ENCODE measurements at regions not wholly inside any gene's neighbourhood (a gene's known extent, or its start where the extent isn't known, plus 50 kb on each side); places are given as distances from the start of the nearest gene placed in this dataset.

- no peak for DNase-seq (ENCODE audit: low read depth)
Measured at GRCh38 chr12:127297327-127297726, 969.6 kb upstream of the TMEM132C start.

DNA sequence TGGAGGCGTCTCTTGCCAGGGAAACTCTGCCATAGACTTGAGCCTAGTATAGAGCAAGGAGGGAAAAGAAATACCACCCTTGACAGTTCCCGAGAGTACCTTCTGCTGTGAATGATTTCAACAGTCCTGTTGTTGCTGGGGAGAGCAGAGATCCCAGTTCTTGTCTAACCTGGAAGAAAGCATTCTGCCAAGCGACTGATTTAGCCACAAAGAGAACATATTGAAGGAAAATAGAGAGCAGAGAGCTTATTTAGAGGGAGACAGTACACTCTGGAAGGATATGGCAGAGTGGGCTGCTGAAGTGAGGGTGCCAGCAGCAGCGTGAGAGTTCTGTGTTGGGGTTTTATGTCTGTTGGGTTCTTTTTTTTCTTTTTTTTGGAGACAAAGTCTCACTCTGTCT lies 966.9 kb upstream of the TMEM132C start:
- no peak for DNase-seq (ENCODE audit: low read depth)

DNA sequence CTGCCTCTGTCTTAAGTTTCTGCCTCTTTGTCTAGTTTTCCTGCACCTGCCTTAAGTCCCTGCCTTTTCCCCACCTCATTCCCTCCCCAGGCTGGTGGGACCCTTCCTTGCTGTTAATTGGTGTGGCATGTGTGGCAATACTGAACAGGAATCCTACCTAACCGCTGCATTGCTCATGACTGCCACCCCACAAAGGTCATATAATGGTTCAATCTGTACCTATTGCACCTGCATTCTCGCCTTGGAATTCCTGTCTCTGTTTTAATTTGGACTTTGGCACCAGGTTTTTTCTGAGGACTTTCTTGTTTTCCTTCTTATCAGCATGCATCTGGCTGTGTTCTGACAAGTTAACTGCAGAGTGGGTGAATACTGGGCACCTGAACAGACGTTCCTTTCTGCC lies 966.2 kb upstream of the TMEM132C start:
- DNase-seq (ENCODE audit: low read depth), result no peak

DNA sequence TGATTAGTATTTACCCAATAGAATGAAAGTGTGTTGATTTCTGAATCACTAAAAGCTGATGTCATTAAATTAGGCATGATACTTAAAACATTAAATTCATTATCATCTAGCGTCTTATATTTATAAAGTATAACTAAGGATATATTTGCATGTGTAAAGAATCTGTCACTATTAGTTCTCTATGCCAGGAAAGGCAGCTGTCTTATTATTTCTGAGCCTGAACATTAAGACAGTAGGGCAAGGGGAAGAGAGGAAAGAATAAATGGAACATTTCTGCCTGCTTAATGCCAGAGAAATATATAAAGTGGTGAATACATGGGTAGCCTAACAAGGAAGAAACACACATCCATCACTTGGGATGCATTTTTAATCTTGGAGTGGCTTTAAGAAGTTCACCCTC lies 965.1 kb upstream of the TMEM132C start:
- DNase-seq (ENCODE audit: low read depth), result no peak

DNA sequence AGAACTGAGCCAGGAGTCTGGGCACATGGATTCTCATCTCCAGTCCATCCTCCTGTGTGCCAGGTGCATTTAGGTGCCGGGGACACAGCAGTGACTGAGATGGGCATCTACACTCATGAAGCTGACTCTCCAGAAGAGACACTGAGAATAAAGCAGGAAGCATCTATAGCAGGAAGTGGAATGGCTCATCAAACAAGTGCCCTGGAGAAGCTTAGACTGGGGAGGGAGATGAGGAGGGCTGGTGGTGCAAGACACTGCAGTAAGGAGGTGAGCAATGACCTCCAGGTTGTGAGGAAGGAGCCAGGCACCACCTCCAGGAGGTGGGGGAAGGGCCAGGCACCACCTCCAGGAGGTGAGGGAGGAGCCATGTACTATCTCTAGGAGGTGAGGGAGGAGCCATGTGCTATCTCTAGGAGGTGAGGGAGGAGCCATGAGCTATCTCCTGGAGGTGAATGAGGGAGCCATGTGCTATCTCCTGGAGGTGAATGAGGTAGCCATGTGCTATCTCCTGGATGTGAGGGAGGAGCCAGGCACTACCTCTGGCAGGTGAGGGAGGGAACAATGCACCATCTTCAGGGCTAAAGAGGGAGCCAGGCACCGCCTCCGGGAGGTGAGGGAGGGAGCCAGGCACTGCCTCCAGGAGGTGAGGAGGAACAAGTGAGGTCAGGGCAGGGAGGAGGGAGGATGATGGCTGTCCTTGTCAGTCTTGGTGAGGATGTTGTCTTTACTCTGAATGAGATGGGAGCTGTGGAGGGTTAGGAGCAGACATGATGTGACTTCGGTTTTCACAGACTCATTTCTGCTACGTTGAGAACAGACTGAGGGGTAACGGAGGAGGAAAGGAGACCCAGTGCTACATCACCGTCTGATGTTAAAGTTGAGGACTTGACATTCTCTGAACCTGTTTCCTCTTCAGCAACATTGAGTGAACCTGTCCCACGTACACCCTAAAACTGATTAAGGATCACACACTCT lies 961.9 kb upstream of the TMEM132C start:
- DNase-seq (ENCODE audit: low read depth), result no peak

- DNase-seq (ENCODE audit: low read depth), result no peak
Measured at GRCh38 chr12:127306604-127307215, 960.3 kb upstream of the TMEM132C start.

DNA sequence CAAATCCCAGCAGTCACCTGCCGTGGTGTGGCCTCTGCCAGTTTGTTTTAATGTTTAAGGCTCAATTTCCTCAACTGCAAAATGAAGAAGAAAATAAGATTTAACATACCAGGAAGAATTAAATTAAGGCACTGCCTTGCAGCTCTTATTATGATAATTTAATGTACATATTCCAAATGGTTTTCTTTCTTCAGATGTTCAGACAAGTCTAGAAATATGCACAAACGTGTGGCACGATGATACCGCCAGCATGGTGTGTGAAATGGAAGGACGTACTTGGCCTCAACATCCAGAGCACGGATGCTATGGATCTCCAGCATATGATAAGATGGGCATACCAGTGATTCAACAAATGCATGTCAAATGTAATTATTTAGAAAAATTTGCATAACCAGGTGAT lies 959.4 kb upstream of the TMEM132C start:
- DNase-seq (ENCODE audit: low read depth), result no peak

GRCh38 chr12:127308148-127308547 lies 958.8 kb upstream of the TMEM132C start:
- DNase-seq (ENCODE audit: low read depth), result no peak

DNA sequence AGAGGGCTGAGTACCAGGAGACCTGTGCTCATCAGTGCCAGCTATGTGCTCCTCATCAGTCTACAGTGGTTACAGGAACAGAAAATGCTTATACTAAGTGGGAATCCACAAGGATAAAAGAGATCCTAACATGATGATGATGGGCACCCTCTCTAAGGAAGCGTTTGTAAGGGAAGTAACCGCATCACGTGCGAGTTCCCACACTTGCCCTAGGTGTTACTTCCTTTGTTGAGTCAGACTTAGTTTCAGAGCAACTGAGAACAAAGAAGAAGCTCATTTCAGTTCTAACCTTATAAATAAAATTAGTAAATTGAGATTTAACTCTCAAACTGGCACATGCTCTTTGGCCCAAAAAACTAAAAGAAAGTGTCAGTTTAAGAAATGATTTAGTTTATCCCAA lies 956.4 kb upstream of the TMEM132C start:
- DNase-seq (ENCODE audit: low read depth), result no peak

DNA sequence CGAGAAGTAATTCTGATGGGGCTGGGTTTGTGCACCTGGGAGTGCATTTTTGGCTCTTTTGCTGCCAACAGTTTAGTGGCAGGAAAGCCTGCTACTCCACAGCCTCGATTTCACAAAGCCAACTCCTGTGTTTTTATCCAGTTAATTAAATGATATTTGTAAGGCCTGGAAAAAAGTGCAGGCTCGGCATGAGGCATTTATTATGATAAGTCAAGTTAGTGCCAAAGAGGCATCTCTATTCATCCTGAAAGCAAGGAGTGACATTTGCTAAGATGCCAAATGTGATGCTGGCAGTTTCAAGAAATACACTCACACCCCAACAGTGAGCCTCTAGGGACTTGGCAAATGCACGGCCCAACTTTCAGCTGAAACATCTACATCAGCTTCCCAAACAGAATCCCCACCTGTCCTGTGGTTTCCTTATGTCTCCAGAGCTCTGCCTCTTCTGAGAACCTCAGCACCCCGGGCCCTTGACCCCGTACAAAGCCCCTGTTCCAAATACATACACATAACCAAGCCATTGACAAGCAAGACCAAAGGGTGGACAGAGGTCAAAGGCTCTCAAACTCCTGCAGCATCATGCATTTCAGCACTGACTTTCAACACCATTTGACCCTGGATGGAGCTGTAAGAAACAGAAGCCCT lies 955.1 kb upstream of the TMEM132C start:
- no peak for DNase-seq (ENCODE audit: low read depth)

- no peak for DNase-seq (ENCODE audit: low read depth)
Measured at GRCh38 chr12:127324681-127325080, 942.3 kb upstream of the TMEM132C start.

GRCh38 chr12:127327986-127328385 lies 939.0 kb upstream of the TMEM132C start:
- DNase-seq (ENCODE audit: low read depth), result no peak

DNA sequence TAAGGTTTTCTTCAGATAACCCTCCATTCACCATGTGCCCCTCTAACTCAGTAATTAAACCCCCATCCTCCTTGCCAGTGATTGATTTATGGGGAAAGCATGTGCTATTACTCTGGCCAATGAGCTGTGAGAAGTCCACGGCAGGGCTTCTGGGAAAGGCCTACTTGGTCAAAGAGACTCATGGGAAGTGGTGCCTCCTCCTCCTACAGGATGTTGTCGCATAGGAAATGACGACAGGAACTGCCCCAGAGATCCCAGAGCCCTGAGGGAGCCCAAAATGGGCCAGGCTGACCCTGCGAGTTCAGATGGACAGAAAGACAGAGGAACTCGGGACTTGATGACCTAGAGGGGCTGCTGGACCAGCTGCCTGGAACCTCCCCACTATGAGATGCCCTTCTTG lies 938.1 kb upstream of the TMEM132C start:
- DNase-seq (ENCODE audit: low read depth), result no peak

- DNase-seq (ENCODE audit: low read depth), result no peak
Measured at GRCh38 chr12:127334365-127334764, 932.6 kb upstream of the TMEM132C start.

- no peak for DNase-seq (ENCODE audit: low read depth)
Measured at GRCh38 chr12:127334912-127335644, 931.9 kb upstream of the TMEM132C start.

DNA sequence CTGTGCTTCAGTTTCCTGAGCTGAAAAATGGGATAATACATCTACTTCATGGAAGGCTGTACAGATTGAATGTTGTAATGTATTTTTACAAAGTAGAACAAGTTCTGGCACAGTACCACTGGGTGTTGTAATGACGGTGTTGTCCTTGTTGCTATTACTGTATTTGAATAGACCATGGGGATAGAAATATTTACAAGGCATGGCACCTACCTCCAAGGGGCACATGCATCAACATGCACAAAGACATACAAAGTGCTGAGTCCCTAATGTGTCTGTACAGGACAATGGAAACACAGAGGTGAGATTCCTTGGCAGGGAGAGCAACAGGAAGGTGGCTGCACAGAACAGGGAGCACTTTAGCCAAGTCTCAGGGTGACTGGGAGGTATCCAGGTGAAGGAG lies 930.6 kb upstream of the TMEM132C start:
- DNase-seq (ENCODE audit: low read depth), result no peak

DNA sequence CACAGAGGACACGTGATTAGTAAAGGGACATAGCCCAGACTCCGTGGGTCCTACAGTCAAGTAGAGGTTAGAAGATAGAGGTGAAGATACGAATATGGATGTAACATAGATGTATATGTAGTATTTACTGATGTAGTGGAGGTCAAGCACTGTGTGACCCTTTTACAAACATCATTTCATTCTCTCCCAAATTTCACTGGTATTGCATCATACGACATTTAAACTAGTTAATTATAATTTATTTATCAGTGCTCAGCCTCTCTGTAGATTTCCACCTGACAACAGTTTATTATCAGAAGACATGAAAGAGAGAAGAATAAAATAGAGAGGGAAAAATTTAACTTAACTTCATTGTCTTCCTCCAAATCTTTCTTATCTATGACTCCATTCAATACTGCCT lies 927.9 kb upstream of the TMEM132C start:
- no peak for DNase-seq (ENCODE audit: low read depth)

DNA sequence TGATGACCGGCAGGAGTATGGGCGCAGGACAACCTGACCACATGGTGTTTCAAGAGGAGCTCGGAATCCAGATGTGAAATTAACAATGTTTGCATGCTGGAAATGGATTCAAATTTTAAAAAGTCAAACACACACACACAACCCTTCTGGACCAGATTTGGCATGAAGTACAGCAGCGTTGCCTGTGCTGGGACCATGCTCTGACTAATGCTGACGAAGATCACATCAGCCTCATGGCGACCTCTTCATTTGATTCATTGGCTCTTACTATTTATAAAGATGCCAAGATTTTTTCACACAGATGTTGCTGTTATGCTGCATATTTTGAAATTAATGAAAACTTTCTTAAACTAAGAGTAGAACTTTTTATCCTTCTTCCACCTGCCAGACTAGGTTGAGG lies 926.6 kb upstream of the TMEM132C start:
- no peak for DNase-seq (ENCODE audit: low read depth)

- no peak for DNase-seq (ENCODE audit: low read depth)
Measured at GRCh38 chr12:127342861-127343260, 924.1 kb upstream of the TMEM132C start.

DNA sequence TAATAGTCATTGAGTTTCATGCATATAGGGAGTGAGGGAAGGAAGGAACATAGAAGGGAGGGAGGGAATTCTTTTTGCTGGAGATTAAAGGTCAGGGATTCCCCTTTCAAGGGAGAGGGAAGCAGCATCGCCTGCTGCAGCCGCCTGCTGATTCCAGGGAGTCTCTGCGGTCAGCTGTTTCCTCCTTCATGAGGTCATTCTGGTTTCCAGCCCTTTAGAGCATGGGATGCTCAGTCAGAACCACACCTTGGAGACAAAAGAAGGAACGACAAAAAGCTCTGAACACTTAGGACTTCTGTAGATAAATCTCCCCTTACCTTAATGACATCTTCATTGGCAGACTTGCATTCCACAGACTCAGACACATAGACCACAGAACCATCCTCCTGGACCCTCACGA lies 923.0 kb upstream of the TMEM132C start:
- DNase-seq (ENCODE audit: low read depth), result no peak

- DNase-seq (ENCODE audit: low read depth), result no peak
Measured at GRCh38 chr12:127351481-127352010, 915.4 kb upstream of the TMEM132C start.
